ENCODE measurements at regions not wholly inside any gene's neighbourhood (a gene's known extent, or its start where the extent isn't known, plus 50 kb on each side); places are given as distances from the start of the nearest gene placed in this dataset.

DNA sequence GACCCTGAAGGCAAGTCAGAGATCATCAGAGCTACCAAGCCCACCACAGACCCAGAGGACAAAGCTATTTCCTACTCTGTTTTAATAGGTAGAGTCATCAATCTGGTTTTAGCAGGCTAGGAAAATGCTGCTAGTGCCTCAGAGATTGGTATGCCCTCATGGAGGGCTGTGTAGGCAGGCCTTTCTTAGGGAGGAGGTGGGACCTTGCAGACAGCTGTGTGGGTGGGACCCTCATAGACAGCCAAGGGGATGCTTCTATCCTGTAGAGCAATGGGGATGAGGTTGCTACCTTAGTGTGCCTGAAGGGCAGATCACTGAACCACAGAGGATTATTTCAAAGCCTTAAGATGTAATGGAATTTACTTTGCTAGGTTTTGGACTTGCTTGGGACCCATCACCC, 534.9 kb upstream of the KLF12 start:
- DNase-seq (ENCODE audit: low read depth): no peak

DNA sequence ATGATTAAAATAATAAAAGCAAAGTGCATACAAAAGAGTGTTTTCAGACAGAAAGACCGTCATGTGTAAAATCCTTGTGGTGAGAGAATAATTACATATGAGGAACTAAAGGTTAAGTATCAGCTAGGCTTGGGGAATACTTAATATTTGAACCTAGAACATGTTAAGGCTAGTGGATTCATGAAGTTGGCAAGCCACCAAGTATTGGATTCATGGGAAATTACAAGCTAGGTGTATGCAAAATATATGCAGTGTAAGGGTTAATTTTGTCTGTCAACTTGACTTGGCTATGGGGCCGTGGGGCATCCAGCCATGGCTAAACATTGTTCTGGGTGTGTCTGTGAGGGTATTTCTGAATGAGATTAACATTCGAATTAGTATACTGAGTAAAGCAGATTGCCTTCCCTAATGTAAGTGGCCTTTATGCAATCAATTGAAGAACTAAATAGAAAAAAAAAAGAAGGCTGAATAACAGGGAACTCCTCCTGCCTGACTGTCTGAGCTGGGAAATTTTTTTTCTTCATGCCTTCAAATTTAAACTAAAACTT, 533.5 kb upstream of the KLF12 start:
- DNase-seq (ENCODE audit: low read depth): no peak

- DNase-seq (ENCODE audit: low read depth): no peak
Observed at GRCh38 chr13:74662905-74663304, 528.7 kb upstream of the KLF12 start.

DNA sequence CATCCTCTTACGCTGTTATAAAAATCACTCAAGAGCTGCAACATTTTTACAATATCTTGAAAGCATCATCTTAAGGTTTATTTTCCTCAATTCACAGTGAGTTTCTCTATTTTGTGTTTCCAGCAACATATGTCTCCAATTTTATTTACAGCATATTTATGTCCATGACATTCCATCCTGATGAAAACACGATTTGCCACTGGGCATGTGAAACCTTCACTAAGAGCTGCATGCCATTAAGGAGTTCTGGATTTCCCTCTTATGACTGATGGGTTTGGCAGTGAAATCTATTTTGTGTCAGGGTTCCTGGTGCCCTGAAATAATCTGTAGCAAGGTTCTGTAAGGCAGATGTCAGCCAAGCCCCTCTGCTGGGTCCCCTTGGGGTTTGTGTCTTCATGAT, 527.6 kb upstream of the KLF12 start:
- DNase-seq (ENCODE audit: low read depth): no peak

GRCh38 chr13:74657765-74658164, 523.6 kb upstream of the KLF12 start:
- no peak for DNase-seq (ENCODE audit: low read depth)

DNA sequence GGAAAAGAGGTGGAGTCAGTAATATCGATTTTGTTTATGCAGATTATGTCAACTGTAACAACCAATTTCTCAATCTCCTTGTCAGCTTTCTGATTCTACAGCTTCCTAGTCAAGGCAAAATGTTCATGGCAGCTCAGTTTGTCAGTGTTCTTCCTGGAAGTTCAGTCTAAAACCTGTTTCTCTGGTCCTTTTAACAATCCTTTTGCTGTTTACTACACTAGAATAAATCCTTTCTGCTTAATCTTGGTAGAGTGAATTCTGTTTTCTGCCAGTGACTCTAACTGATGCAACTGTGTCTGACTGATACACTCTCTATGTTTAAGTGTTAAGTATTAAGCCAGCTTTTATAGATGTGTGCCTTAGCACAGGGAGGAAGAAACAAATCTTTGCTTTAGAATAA, 516.9 kb upstream of the KLF12 start:
- DNase-seq (ENCODE audit: low read depth): no peak

DNA sequence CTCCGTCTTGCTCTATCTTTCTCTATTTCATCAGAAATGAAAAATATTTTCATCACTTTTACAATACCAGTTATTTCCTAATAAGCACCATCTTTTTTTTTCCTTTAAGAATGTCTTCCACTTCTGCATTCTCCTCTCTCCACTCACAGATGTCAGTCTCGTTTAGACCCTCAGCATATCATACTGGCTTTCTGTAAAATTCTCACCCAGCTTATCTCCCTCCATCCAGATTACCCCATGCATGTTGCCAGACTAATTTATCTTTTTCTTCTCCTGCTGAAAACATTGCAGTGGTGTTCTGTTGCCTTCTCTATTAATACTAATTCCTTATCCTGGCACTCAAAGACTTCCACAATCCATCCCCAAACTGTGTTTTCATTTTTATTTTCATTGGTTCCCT, 513.8 kb upstream of the KLF12 start:
- DNase-seq (ENCODE audit: low read depth): no peak

DNA sequence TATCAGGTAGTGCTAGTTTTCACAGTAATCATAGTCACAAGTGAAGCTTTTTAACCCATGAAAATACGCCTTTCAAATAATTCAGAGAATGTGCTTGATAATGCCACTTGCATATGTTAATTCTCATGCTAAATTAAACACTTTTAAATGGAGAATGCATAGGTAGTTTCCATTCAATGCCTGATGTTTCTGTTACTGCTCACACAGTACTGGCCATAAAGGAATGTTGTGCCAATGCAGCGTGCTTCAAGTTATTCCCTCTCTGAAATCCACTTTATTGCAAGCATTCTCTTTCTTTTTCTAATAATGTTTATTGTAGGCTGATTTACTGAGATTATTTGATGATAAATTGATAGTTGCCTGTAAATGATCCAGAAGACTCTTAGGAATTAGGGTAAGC, 513.0 kb upstream of the KLF12 start:
- no peak for DNase-seq (ENCODE audit: low read depth)

DNA sequence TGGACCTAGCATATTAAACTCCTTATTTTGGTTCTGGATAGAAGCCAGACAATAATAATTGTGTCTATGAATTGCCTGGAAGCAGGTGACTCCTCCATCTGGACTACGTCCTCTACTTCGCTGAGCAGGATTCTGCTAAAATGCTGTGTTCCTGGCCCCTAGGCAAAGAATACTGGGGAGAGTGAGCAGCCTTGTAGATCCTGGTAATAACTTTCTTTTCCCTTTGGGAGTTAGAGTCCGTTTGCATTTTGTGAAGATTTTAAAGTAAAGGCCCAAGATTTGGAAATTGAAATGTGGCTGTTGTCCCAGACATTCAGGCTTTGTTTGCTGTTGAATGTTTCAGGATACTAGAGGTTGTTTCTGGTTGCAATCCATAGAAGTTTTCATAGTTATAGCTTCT, 511.9 kb upstream of the KLF12 start:
- no peak for DNase-seq (ENCODE audit: low read depth)

- DNase-seq (ENCODE audit: low read depth): no peak
Observed at GRCh38 chr13:74645586-74645985, 511.4 kb upstream of the KLF12 start.

DNA sequence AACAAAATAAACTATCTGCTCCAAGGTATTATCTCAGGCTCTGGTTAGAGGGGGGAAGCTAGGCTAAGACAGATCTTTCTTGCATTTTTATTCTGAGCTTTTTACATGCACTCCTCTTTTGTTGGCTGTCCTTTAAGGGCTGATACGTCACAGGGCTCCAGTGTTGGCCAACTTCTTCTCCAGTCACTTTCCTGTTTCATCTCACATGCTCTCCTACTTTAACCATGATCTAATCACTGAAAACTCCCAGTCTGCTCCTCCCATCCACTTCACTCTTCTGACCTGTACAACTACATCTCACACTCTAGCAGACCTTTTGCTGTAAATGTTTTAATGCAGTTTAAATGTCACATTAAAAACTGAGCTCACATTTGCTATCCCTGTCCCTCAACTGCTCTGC, 510.0 kb upstream of the KLF12 start:
- no peak for DNase-seq (ENCODE audit: low read depth)

DNA sequence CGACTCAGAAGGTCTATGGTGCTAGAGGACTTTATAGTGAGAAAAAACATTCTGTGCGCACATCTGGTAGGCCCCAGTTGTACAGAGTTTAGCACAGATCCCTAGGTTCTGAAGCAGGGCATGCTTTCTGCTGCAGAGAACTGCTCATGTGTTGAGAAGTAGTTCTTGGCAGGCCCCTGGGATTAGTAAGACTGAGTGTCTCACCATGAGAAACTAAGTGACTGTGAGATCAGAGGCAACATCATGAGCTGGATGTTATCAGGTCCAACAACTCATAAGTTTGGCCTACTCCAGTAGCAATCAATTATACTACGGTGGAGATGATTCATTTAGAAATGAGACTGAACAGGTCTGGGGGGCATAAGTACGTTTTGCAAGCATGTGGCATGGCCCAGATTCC, 507.4 kb upstream of the KLF12 start:
- DNase-seq (ENCODE audit: low read depth): no peak

- DNase-seq (ENCODE audit: low read depth): no peak
Observed at GRCh38 chr13:74633734-74634133, 499.5 kb upstream of the KLF12 start.

GRCh38 chr13:74629985-74630384, 495.8 kb upstream of the KLF12 start:
- no peak for DNase-seq (ENCODE audit: low read depth)

DNA sequence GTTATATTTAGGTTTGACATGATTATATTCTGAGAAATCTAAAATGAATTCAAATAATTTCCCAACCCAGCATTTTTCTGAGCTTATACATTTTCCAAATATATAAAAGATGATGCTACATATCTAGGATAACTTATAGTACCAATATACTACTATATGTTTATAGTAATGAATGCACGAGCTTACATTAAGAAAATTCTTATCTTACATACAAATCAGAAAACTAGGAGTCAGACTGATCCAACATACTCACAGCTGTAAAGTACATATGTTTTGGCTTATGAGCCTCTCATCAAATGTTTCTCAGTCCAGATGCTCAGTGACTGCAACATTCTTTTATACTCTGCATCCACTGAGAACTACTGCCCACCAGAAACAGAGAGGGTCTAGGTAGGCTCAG, 491.3 kb upstream of the KLF12 start:
- no peak for DNase-seq (ENCODE audit: low read depth)

- DNase-seq (ENCODE audit: low read depth): no peak
Observed at GRCh38 chr13:74623761-74624160, 489.6 kb upstream of the KLF12 start.

DNA sequence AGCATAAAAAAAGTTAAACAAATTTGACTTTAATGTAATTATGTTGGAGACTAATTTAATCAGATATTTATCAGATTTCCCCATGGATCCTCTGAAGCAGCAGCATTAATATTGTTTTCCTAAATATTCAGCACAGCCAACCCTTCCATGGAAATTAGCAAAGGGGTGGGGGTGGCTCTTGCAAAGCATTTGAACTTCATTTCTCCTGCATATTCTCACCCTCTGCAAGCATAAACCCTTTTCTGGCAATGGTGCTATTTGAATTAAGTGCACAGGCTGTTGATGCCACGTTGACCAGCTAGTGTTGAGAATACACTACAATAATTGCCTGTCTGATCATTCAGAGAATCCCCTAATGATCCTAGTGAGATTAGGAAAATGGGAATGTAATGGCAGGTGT, 488.1 kb upstream of the KLF12 start:
- no peak for DNase-seq (ENCODE audit: low read depth)

DNA sequence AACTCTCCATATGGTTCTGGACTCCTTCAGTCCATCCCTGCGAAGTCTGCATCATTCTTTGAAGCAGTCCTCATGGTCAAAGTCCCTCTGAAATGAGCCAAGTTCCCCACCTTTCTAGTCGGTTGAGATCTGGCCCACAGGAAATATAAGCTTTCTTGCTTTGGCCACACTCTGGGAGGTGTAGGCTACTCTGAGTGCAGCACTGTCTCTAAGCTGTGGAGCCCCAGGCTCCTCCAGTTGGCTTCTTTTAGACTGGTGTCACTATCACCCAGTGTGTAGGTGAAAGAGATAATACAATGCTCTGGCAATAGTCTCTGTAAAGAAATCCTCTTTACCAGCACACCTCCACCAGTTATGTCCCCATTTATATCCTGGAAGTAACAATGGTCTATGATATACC, 486.5 kb upstream of the KLF12 start:
- DNase-seq (ENCODE audit: low read depth): no peak

GRCh38 chr13:74620308-74620707, 486.1 kb upstream of the KLF12 start:
- no peak for DNase-seq (ENCODE audit: low read depth)

DNA sequence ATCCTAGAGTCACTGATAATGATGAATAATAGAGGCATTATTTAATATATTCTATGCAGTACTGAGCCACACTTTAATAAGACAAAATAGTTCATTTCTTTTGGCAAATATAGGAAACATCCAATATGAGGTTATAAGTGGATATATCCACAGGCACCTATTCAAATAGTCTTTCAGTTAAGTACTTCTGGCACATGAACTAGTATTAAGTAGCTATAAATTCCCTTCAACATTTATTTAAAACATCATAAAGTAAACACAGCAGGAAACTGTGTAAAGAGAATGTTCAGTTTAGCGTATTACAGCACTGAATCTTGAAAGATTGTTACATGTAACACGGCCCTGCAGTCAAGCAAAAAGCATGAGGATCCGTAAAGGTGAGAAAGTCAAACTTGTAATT, 463.3 kb upstream of the KLF12 start:
- DNase-seq (ENCODE audit: low read depth): no peak

- DNase-seq (ENCODE audit: low read depth): no peak
Observed at GRCh38 chr13:74596691-74597090, 462.5 kb upstream of the KLF12 start.

- no peak for DNase-seq (ENCODE audit: low read depth)
Observed at GRCh38 chr13:74593688-74594087, 459.5 kb upstream of the KLF12 start.

DNA sequence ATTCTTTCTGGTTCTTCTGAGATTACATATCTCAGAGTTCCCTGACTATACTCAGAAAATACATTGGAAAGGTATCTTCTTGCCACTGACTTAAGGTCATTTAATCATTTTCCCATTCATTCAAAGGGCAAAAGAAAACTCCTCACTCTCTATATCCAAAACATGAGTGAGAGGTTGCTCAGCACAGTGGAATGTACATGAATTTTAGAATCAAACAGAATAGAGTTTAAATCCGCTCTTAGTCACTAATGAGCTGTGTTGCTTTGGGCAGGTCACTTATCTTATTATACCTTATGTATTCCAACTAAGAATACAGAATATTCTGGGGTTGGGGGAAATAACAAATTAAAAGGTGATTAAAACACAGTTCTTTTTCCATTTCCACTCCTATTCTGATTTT, 452.6 kb upstream of the KLF12 start:
- DNase-seq (ENCODE audit: low read depth): no peak

DNA sequence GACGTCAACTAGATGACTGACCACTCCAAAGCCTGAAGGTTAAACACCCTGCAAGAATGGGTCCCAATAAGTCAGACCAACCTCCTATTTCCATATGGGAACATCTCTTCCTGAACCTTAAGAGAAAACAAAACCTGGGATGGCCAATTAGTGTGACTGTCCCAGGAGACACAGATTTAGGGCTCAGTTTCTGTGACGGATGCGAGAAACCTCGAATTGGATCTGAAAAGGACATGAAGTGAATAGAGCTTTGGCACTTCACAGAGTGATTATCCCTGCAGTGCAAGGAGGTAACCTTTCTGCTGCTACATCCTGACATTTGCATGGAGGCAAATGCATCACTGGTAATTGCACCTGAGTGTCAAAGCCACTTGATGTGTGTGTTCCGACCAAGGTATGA, 442.2 kb upstream of the KLF12 start:
- no peak for DNase-seq (ENCODE audit: low read depth)

GRCh38 chr13:74575729-74576125, 441.5 kb upstream of the KLF12 start:
- peak; percentile 20 for DNase-seq (ENCODE audit: low read depth)
